ENCODE measurements at regions not wholly inside any gene's neighbourhood (a gene's known extent, or its start where the extent isn't known, plus 50 kb on each side); places are given as distances from the start of the nearest gene placed in this dataset.
"Not testable (repeated sequence)": the region's sequence is repeated elsewhere in the genome, so short reads cannot be mapped to it uniquely, and the experiment has no call there.

DNA sequence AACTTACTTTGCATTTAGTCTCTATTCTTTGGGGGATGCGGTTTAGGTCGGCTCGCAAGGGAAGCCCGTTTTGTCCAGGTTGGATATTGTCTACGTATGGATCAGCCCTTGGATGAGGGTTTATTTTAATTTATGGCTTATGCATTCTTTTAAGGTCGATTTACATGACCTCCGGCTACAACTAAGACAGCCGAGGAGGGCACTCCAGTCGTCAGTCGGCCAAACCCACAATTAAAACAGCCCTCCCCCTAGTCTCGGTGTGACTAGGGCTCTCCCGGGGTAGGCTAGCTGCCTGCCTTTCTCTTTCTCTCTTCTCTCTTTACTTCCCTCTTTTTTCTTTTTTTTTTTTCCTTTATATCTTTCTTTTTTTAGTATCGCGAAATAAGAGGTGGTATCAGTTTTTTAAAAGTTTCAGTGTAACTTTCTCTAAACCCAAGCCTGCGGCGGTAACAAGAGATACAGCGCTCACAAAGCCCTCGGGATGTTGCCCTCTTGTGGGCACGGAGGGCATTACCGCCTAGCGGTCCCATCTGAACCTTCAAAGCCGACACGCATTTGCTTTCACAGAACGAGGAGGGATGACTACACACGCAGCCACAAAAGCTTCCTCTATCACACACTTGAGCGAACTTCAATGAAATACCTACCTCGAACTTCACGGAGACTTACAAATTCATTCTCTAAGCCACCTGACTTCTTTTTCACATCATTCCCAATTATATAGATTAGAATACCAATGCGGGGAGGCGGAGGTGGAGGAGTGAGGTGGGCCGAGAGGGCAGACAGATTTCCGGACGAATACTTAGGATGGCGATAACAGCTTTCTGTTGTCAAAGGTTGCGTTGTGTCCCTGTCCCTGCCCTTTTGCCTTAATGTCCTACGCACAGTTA, 132.3 kb upstream of the C11orf58 start:
- peak; percentile 94 for DNase-seq

DNA sequence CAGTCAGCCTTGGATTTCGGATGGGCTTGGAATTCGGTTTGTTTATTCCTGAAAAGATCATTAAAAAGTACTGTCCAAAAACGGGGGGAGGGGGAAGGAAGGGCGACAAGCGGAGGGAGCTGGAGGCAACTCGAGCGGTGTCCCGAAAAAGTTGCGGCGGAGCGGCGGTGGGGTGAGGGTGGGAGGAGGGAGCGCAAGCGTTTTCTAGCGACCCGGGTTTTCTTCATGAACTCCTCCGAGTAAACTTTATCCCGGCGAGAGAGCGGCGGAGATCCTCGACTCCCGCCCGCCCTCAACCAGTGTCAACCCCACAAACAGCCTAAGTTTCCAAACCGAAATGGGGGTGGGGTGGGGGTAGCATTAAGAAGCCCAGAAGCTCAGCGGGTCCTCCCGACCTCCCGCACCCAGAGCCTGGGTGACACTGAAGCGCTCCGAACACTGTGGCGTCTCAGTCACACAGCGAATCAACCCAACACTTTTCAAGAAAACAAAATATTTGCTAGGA, 133.0 kb upstream of the C11orf58 start:
- DNase-seq, result peak; percentile 47

DNA sequence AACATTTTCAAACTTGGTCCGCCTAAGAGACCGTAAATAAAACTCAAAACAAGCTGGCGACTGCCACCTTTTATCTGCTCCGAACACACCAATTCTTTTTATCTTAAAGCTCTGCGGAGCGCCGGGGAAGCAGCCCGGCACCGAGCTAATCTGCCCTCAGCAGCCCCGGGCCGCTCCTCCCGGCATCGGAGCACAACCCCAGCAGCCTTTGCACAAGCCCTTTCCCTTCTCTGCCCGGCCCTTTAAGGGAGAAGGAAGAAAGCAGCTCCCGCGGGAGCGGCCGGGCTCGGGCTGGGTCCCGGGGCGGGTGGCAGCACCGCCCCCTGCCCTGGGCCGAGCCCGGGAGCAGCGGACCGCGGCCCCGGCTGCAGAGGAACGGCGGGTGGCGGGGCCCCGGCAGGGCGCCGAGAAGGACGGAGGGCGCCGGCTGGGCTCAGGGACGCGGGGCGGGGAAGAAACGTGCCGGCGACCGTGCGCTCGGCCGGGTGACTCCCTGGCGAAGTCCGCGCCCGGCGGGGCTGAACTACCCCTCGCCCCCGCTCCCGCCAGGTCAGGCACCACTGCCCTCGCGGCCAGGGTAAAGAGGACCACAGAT, 133.6 kb upstream of the C11orf58 start:
- peak; percentile 32 for DNase-seq

DNA sequence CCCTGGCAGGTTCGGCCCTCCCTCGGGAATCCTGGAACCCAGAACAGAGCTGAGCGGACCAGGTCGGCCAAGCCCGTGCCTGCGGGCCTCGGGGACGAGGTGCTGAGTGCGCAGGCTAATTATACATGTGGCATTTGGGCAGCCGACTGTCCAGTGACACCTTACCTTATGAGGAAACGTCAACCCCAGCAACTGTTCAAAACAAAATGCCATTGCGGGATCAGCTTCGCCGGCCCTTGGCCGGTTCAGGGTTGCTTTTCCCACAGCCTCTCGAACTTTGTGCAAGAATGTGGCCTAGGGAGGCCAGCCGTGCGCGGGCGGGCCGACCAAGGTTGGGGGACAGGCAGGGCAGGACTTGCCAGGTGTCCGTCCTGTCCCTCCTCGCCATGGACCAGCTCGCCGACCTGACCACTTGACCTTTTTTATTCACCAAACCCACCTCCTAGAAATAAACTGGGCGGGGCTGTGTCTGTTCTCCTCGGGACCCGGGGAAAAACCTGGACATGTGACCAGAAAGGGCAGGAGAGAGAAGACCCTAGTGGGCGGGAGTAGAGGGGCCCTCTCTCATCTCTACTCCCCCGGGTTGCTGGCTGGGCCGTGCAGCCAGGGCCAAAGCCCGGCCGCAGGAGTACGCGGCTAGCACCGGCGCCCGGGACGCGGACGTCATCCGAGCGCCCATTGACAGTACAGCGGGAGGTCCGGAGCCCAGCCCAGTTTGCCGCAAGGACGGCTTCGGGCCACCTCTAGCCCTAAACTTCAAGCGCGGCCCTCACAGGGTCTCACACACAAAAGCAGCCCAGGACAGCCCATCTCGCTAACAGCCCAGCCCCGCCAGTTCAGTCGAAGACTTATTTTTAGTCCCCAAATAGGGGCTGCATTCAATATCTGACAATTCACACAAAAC, 134.3 kb upstream of the C11orf58 start:
- DNase-seq, result no peak

DNA sequence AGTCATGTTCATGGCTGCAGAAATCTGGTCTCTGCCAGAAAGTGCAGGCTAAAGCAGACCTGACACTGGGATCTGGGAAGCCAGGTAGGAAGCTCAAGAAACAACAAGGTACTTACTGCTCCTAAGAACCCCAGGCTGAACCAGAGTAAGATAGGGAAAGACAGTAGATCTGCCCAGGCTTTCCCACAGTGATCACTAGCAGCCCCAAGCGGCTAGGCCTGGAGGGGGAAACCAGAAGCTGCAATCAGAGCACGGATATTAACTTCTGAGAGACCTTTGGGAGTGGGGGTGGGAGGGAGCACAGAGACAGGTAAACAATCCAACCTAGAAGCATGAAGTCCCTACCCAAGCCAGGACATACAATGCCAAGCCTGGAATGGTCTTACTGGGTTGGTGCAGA, 135.2 kb upstream of the C11orf58 start:
- peak; percentile 3 for DNase-seq

DNA sequence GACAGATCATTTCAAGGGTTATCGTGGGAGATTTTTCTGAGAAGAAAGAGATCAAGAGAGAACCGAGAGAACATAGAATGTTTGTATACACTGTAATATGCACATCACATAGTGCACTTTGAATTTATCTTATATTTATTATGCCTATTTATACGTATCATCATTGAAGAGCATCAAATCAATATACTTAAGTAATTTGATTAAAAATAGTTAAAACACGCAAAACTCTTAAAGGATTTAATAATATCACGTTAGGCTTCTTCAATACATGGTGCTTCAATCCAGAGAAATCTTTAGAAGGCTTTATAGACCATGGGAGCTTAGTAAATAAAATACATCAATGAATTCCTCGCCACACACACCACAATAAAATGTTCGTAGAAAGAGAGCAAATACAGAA, 139.5 kb upstream of the C11orf58 start:
- no peak for DNase-seq

DNA sequence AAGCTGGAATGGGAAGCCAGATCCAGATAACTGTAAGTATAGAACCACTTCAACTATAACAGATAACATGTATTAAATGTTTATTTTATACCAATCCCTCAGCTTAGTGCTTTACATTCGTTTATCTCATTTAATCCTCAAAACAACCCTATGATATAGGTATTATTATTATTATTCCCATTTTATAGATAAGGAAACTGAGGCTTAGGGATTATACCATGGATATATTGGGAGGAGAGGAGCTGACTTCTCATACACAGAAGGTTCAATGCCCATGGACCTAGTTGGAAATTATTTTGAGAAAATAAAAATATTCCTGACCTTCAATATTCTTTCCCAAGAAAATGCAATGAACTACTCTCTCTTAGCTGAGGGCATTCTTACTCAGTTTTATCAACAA, 140.4 kb upstream of the C11orf58 start:
- no peak for DNase-seq

DNA sequence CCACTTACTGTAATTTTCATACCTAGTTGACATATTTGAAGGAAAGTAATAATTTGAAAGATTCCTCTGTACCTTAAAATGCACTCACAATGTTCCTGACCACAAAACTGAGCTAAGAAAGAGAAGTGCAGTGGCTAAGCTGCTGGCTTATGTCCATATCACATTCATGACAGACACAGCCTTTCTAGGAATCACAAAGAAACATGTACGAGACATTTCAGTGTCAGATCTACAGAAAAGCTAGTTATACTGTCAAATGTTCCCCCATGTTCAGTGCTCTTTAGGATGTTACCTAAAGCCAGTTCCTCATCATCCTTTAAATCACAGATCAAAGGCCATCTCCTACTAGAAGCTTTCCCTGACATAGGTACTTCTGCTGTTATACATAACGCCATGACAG, 142.2 kb upstream of the C11orf58 start:
- no peak for DNase-seq

DNA sequence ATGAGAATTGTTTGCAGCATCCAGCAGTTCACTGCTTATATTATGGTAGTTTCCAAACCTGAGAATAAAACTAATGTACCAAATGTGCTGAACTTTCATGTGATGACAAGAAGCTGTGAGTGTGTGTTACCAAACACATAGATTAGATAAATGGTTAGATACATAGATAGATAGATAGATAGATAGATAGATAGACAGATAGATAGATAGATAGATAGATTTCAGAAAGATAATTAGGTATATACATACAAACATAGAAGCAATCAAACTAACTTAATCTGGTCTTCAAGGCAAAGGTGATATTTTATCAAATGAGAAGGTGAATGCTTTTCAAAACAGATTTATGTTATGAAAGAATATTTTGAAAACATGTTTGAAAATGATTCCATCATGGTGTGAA, 147.3 kb upstream of the C11orf58 start:
- no peak for DNase-seq

DNA sequence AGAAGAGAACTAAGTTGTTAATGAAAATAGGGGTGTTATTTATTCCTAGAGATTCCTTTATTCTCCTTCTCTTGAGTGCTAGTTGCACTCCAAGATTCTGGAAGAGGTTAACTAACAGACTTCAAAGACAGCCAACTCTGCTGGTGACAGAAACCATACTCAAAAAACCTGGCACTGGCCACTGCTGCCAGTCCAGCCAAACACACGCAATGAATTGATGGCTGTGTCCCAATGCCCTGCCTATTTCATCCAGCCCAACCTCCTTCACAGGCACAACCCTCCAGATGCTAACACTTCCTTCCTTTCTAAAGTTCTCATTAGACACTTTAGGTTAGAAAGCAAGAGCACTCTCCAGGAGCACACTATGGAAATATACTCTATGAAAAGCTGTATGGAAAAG, 150.8 kb upstream of the C11orf58 start:
- DNase-seq, result no peak

DNA sequence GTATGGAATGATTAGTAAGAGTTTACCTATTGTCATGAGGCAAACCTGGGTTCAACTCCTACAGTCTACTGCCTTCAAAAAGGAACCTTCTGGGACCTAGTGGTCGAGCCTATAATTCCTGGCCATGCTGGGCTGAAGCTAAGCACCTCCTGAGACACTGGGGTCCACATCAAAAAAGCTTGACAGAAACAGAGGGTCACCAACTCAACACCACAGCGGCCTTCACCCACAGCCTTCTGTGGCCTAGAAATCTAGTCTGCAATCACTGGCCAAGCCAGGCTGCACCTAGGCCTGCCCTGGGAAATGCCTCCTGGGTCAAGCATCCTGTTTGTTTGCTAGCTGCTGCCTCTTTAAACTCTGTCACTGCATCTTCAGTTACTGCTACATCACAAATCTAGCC, 153.9 kb upstream of the C11orf58 start:
- no peak for DNase-seq

DNA sequence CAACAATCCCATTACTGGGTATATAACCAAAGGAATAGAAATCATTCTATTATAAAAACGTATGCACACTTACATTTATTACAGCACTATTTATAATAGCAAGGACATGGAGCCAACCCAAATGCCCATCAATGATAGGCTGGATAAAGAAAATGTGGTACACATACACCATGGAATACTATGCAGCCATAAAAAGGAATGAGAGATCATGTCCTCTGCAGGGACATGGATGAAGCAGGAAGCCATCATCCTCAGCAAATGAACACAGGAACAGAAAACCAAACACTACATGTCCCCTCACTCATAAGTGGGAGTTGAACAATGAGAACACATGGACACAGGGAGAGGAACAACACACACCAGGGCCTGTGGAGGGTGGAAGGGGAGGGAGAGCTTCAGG, 157.4 kb upstream of the C11orf58 start:
- DNase-seq, result not testable (repeated sequence)

DNA sequence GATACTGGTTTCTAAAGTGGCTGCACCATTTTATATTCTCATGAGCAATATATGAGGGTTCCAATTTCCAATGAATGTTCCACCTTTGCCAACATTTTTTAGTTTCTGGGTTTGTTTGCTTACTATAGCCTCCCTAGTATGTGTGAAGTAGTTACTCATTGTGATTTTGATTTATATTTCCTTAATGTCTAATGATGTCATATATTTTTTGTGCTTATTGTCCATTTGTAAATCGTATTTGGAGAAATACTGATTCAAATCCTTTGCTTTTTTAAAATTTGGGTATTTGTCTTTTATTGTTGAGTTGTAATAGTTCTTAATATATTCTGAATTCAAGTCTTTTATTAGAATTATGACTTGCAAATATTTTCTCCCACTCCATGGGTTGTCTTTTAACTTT, 161.0 kb upstream of the C11orf58 start:
- DNase-seq, result no peak

DNA sequence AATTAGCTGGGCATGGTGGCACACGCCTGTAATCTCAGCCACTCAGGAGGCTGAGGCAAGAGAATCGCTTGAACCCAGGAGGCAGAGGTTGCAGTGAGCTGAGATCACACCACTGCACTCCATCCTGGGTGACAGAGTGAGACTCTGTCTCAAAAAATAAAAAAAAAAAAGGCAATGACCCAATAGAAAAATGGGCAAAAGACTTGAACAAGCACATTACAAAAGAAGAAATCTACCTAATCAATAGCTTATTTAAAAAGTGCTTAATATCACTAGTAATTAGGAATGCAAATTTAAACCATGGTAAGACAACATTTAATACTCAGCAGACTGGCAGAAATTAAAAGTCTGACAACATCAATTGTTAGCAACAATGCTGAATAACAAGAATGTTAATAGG, 163.6 kb upstream of the C11orf58 start:
- DNase-seq, result not testable (repeated sequence)

DNA sequence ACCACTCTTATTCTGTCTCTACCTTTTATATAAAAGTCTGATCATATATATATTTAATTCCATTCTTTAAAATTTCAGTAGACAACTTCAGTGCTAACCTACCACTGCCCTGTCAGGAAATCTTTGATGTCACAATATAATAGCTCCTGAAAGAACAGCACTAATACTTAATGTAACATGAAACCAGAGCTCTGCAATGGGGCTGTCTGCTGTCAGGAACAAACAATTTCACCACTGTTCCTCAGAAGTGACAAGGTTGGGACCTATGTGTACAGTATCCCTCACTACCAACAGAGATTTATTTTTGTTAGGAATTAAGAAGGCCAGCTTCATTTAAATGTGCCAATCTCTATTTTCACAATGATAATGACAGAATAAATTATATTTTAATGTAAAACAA, 165.5 kb upstream of the C11orf58 start:
- DNase-seq, result no peak

DNA sequence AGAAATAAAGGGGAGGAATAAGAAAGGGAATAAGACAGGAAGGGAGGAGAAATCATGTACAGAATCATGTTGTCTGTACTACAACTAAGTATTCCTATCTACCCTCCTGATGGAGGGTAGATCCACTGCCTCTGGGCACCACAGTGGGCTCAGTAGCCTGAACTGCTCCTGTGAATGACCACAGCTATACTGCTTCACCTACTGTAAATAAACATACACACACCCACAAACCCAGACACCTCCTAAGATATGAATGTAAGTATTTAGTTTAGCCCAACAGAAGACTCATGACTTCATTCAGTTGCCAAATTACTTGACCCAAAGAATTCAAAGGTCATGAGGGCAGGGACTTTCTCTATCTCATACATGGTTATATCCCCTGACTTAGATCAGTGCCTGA, 177.3 kb upstream of the C11orf58 start:
- DNase-seq, result no peak

DNA sequence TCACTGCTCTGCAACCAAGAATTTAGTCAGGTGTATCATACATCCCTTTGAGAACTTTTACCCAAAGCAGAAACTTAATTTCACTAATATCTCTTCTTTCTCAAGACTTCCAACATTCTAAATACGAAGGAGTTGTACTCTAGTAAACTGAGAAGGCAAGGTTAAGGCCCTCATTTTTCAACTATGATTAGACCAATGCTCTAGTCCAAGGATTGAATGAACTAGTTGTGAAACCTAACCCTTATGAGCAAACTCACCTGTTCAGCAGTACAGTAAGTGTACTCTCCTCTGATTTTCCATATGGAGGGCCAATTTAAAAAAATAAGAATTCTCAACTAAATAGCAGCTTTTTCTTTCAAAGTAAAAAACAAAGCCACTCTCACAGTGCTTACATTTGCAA, 180.0 kb upstream of the C11orf58 start:
- DNase-seq, result no peak

DNA sequence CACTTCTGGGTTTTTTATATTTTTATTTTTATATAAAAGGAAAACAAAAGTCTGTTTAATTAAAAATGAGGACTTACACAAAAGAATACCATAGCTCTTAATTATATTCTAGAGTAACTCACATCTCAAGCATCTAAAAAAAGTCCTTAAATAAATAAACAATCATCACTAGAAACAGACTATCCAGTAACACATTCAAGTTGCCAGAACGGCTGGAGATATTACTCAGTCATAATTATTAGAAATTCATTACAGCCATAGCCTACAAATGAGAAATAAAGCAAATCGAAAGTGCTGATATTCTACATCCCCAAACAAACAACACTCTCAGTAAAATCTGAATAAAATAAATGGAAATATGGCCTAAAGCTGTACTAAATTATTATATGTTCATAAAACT, 182.5 kb upstream of the C11orf58 start:
- DNase-seq, result no peak

DNA sequence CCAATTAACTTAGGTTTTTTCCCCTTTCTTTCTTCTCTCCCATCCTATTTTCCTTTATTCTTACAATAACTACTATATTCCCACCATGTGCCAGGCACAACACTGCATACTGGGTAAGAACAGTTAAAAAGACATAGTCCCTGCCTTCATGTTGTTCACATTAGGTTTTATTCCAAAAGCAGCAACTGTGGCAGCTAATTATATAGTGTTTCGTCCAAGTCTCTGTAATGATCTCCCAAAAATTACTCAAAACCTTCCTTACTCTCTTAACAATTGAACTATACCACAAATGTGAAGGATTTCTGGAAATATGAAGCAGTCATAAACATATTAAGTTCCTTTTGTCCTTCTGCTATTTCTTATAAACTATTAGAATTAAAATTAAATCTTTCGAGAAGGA, 184.1 kb upstream of the C11orf58 start:
- no peak for DNase-seq

DNA sequence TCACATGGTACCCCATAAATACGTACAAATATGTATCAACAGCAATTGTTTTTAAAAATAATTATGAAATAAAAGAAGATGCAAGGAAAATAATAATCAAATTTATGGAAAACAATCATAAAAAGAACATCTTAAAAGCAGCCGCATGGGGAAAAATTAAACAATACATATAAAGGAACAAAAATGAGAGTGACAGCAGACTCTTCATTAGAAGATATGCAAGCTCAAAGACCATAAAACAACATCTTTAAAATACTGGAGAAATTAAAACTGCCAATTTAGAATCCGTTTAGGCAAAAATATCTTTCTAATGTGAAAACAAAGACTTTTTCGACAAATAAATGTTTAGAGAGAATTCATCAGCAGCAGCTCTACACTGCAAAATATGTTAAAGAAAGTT, 190.6 kb upstream of the C11orf58 start:
- no peak for DNase-seq

DNA sequence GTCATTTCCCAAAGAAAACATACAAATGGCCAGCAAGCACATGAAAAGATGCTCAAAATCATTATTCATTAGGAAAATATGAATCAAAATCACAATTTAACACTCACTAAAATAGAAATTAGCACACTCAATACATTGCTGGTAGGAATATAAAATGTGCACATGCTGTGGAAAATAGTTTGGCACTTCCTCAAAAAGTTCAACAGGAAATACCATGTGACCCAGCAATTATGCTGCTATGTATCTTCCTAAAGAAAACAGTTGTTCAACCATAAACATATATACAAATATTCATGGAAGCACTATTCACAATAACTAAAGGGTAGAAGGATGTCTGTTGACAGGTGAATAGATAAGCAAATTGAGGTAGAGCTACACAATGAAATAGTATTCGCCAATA, 187.3 kb upstream of the SOX6 start:
- no peak for DNase-seq

DNA sequence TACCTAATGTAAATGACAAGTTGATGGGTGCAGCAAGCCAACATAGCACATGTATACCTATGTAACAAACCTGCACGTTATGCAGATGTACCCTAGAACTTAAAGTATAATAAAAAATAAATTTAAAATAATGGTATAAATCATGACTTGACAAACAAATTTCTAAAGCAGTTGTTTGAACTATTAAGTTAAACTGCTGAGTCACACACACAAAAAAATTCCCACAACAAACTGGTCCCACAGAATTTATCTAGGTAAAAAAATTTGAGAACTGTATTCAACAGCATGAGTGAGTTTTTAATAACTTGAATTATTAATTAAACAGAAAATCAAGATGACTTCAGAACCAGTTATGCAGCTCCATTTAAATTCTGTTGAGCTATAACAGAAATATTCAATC, 186.0 kb upstream of the SOX6 start:
- DNase-seq, result no peak

DNA sequence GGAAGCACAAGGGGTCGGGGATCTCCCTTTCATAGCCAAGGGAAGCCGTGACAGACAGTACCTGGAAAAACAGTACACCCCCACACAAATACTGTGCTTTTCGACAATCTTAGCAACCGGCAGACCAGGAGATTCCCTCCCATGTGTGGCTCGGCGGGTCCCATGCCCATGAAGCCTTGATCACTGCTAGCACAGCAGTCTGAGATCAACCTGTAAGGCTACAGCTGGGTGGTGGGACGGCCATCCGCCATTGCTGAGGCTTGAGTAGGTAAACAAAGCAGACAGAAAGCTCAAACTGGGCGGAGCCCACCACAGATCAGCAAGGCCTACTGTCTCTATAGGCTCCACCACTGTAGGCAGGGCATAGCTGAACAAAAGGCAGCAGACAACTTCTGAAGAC, 180.2 kb upstream of the SOX6 start:
- DNase-seq, result no peak

DNA sequence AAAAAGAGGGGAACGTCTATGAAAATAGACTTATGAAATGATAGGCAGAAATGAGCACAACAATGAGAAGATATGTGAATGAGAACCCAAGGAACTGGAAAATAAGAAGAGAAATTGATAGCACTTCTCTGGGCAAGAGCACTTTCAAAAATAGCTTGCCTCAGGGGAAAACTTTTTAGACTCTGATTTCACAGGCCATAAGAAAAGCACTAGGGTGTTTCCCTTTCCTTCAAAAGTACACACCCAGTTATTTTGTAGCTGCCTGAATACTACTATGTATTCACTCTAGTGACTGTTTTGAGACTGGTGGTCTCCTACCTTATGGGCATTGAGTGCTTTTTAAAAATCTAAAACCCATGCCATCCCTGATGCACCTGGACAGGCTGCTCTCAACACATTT, 172.3 kb upstream of the SOX6 start:
- DNase-seq, result no peak

All from kidney glomerular epithelial cell (primary cell).